Osteoblast (primary cell): ENCODE measurements at regions not wholly inside any gene's neighbourhood (a gene's known extent, or its start where the extent isn't known, plus 50 kb on each side); places are given as distances from the start of the nearest gene placed in this dataset.

Experiments
- DNase-seq: peaks from one replicate; pipeline ENCODE4 v3.0.0; 2011; ENCODE audit warnings: low spot score, mixed read lengths; ENCODE audit not compliant: insufficient read length; ENCODE audit errors: missing footprints
- H2AFZ ChIP-seq: 2 replicates; pipeline ENCODE4 v1.6.0; 2011; ENCODE audit warnings: mild to moderate bottlenecking, low read length
- H3K27ac ChIP-seq: 2 replicates; pipeline ENCODE4 v1.5.1; 2011; ENCODE audit warnings: mild to moderate bottlenecking, low read depth, low read length, moderate library complexity
- H3K27me3 ChIP-seq: 2 replicates; pipeline ENCODE4 v1.6.0; 2012; ENCODE audit warnings: mild to moderate bottlenecking, control low read depth, inconsistent platforms, low read length, moderate library complexity; ENCODE audit not compliant: insufficient read depth
- H3K36me3 ChIP-seq: 2 replicates; pipeline ENCODE4 v1.5.1; 2011; ENCODE audit warnings: mild to moderate bottlenecking, low read length, control low read depth, moderate library complexity; ENCODE audit not compliant: insufficient read depth
- H3K4me1 ChIP-seq: 2 replicates; pipeline ENCODE4 v1.5.1; 2011; ENCODE audit warnings: mild to moderate bottlenecking, low read length, control low read depth, moderate library complexity; ENCODE audit not compliant: insufficient read depth
- H3K4me2 ChIP-seq: 2 replicates; pipeline ENCODE4 v1.6.0; 2011; ENCODE audit warnings: mild to moderate bottlenecking, low read length; ENCODE audit not compliant: insufficient read depth
- H3K4me3 ChIP-seq: fragments of 200-600 bp; sonication (generic); 3 replicates; pipeline ENCODE4 v1.5.1; 2012; ENCODE audit warnings: mild to moderate bottlenecking, low read length, inconsistent platforms; ENCODE audit not compliant: insufficient read depth
- H3K79me2 ChIP-seq: 2 replicates; pipeline ENCODE4 v1.6.0; 2012; ENCODE audit warnings: mild to moderate bottlenecking, low read length, control low read depth, inconsistent platforms; ENCODE audit not compliant: insufficient read depth
- H3K9me3 ChIP-seq: 2 replicates; pipeline ENCODE4 v1.5.1; 2011; ENCODE audit warnings: low read depth, low read length, control low read depth
- H4K20me1 ChIP-seq: 2 replicates; pipeline ENCODE4 v1.6.0; 2012; ENCODE audit warnings: mild to moderate bottlenecking, low read length, control low read depth; ENCODE audit not compliant: insufficient read depth
- CTCF ChIP-seq: IDR thresholded peaks from 2 replicates; pipeline ENCODE4 v1.5.1; 2011; ENCODE audit warnings: mild to moderate bottlenecking, low read depth, low read length, moderate library complexity; ENCODE audit errors: extremely low read depth

GRCh38 chr12:19856389-19856788, 417.1 kb downstream of the AEBP2 start:
- no peaks in the 10 kb centered on the region for H3K36me3 ChIP-seq
- no peak overlapping the region for H3K27ac ChIP-seq
- no peaks in the 10 kb centered on the region for H3K27me3 ChIP-seq
- peaks cover 6% of the 10 kb centered on the region for H3K4me1 ChIP-seq
- no peak overlapping the region for H2AFZ ChIP-seq
- H4K20me1 ChIP-seq = no peaks in the 10 kb centered on the region
- H3K4me3 ChIP-seq = peak overlapping the region; percentile 3
- no peak for TF ChIP-seq CTCF
- no peaks in the 10 kb centered on the region for H3K9me3 ChIP-seq
- no peak for DNase-seq
- peak overlapping the region; percentile 10 for H3K4me2 ChIP-seq
- no peaks in the 10 kb centered on the region for H3K79me2 ChIP-seq

GRCh38 chr12:19857204-19857603, 417.9 kb downstream of the AEBP2 start:
- H3K27ac ChIP-seq = no peak overlapping the region
- no peaks in the 10 kb centered on the region for H3K36me3 ChIP-seq
- H3K4me2 ChIP-seq = no peak overlapping the region
- no peak overlapping the region for H3K4me3 ChIP-seq
- DNase-seq = no peak
- no peaks in the 10 kb centered on the region for H3K79me2 ChIP-seq
- H3K4me1 ChIP-seq = peaks cover 6% of the 10 kb centered on the region
- no peak for TF ChIP-seq CTCF
- no peaks in the 10 kb centered on the region for H3K27me3 ChIP-seq
- no peak overlapping the region for H2AFZ ChIP-seq
- no peaks in the 10 kb centered on the region for H3K9me3 ChIP-seq
- no peaks in the 10 kb centered on the region for H4K20me1 ChIP-seq

- Histone ChIP-seq H3K27me3 (no peaks in the 10 kb centered on the region), H4K20me1 (no peaks in the 10 kb centered on the region), H3K36me3 (no peaks in the 10 kb centered on the region), H3K4me3 (no peak overlapping the region), H3K4me1 (peaks cover 6% of the 10 kb centered on the region), H3K27ac (no peak overlapping the region), H3K4me2 (no peak overlapping the region), H3K9me3 (no peaks in the 10 kb centered on the region), H3K79me2 (no peaks in the 10 kb centered on the region), H2AFZ (no peak overlapping the region)
- TF ChIP-seq CTCF = no peak
- no peak for DNase-seq
These were observed 427.9 kb downstream of the AEBP2 start for GRCh38 chr12:19867151-19867550.

GRCh38 chr12:19867970-19868369, 428.7 kb downstream of the AEBP2 start:
- Histone ChIP-seq H4K20me1 (no peaks in the 10 kb centered on the region), H3K27ac (no peak overlapping the region), H2AFZ (no peak overlapping the region), H3K9me3 (no peaks in the 10 kb centered on the region), H3K4me2 (no peak overlapping the region), H3K36me3 (no peaks in the 10 kb centered on the region), H3K4me3 (no peak overlapping the region), H3K4me1 (peaks cover 6% of the 10 kb centered on the region), H3K27me3 (no peaks in the 10 kb centered on the region), H3K79me2 (no peaks in the 10 kb centered on the region)
- TF ChIP-seq CTCF = no peak
- no peak for DNase-seq
